Esophagus muscularis mucosa (tissue), 4 donors: ENCODE measurements at regions not wholly inside any gene's neighbourhood (a gene's known extent, or its start where the extent isn't known, plus 50 kb on each side); places are given as distances from the start of the nearest gene placed in this dataset.

Source experiments
- CTCF ChIP-seq, 3 experiments: fragments of 200-600 bp in 2 of 3; fragments of 450-650 bp in 1 of 3; sonication (generic) in 2 of 3; IDR thresholded peaks; one replicate each; pipeline ENCODE4 v1.5.1; 2017 to 2019; ENCODE audit warnings: antibody characterized with exemption in 3 of 3, mild to moderate bottlenecking in 2 of 3, moderate library complexity in 1 of 3
- EP300 ChIP-seq: sonication (generic); formaldehyde crosslinking; IDR thresholded peaks from one replicate; pipeline ENCODE4 v1.6.1; 2017; ENCODE audit warnings: antibody characterized with exemption
- POLR2A ChIP-seq: fragments of 450-650 bp; IDR thresholded peaks from one replicate; pipeline ENCODE4 v1.6.1; 2017; ENCODE audit warnings: antibody characterized with exemption, moderate library complexity, mild to moderate bottlenecking, low read depth
- POLR2AphosphoS5 ChIP-seq, 2 donors: sonication (generic); formaldehyde crosslinking; IDR thresholded peaks; one replicate each; pipeline ENCODE4 v1.6.1; 2017; ENCODE audit warnings: antibody characterized with exemption in 2 of 2

DNA sequence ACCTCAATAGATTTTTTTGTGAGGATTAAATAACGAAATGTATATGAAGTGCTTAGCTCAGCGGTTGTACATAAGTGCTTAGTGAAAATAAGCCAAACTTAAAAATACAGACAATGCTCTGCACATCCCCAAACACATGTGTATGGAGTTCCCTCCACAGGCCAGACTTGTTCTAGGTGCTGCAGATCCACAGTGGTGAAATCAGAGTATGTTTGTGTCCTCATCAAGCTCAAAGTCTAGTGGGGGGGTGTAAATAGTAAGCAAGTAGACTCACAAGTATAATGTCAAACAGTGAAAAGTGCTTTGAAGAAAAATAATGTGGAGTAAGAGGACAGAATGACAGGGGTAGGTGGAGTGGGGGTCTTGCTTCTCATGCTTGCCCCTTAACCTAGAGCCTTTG, 157.4 kb upstream of the SPRY4 start:
- TF ChIP-seq POLR2AphosphoS5 (IDR thresholded peaks at IDR 0.05) (no peak), CTCF (IDR thresholded peaks at IDR 0.05) (no peak), POLR2A (no peak), EP300 (no peak)
